HAP-1 (cell line): ENCODE measurements at regions not wholly inside any gene's neighbourhood (a gene's known extent, or its start where the extent isn't known, plus 50 kb on each side); places are given as distances from the start of the nearest gene placed in this dataset.

Experiments
- DNase-seq, 2 experiments: peaks; one replicate each; pipeline ENCODE4 v3.0.0-alpha.2; 2016 to 2020; ENCODE audit warnings: low spot score in 2 of 2
- H3K27me3 ChIP-seq: fragments of 250-450 bp; sonication (Bioruptor Pico); 2 replicates; pipeline ENCODE4 v1.5.1; 2020; ENCODE audit warnings: low read depth, mild to moderate bottlenecking, moderate library complexity
- H3K36me3 ChIP-seq: fragments of 250-450 bp; sonication (Bioruptor Pico); replicated peaks from 2 replicates; pipeline ENCODE4 v1.5.1; 2020; ENCODE audit warnings: mild to moderate bottlenecking
- H3K4me1 ChIP-seq: fragments of 250-450 bp; sonication (Bioruptor Pico); 2 replicates; pipeline ENCODE4 v1.5.1; 2020; ENCODE audit warnings: mild to moderate bottlenecking
- H3K4me3 ChIP-seq: fragments of 250-450 bp; sonication (Bioruptor Pico); 2 replicates; pipeline ENCODE4 v1.5.1; 2020; ENCODE audit warnings: mild to moderate bottlenecking, moderate library complexity
- H3K9me3 ChIP-seq: fragments of 250-450 bp; sonication (Bioruptor Pico); 2 replicates; pipeline ENCODE4 v1.5.1; 2020; ENCODE audit warnings: mild to moderate bottlenecking, moderate library complexity
- in situ Hi-C: fragments of 300-500 bp; cut with MboI; formaldehyde crosslinking; loops from 3 replicates; pipeline ENCODE4 v1.14.3; 2020; ENCODE audit warnings: low sequenced_read_pairs, inconsistent platforms, mixed read lengths

- Histone ChIP-seq H3K36me3 (no peaks in the 10 kb centered on the region), H3K4me1 (no peaks in the 10 kb centered on the region), H3K9me3 (no peaks in the 10 kb centered on the region), H3K27me3 (no peaks in the 10 kb centered on the region), H3K4me3 (no peak overlapping the region)
- in situ Hi-C loops: no loop called here
- DNase-seq: no peak
Measured at GRCh38 chr4:67250131-67250896, 295.0 kb downstream of the CENPC start.

GRCh38 chr4:67236788-67237187, 308.5 kb downstream of the CENPC start:
- Histone ChIP-seq H3K9me3 (no peaks in the 10 kb centered on the region), H3K4me3 (no peak overlapping the region), H3K4me1 (no peaks in the 10 kb centered on the region), H3K36me3 (no peaks in the 10 kb centered on the region), H3K27me3 (no peaks in the 10 kb centered on the region)
- DNase-seq: no peak
- in situ Hi-C loops: no loop called here

GRCh38 chr4:67236318-67236717, 309.0 kb downstream of the CENPC start:
- no peaks in the 10 kb centered on the region for H3K4me1 ChIP-seq
- H3K36me3 ChIP-seq: no peaks in the 10 kb centered on the region
- H3K9me3 ChIP-seq: no peaks in the 10 kb centered on the region
- no peaks in the 10 kb centered on the region for H3K27me3 ChIP-seq
- in situ Hi-C loops: no loop called here
- H3K4me3 ChIP-seq: no peak overlapping the region
- no peak for DNase-seq

GRCh38 chr4:67234296-67234695, 311.0 kb downstream of the CENPC start:
- H3K4me1 ChIP-seq: no peaks in the 10 kb centered on the region
- no peaks in the 10 kb centered on the region for H3K36me3 ChIP-seq
- in situ Hi-C loops: no loop called here
- no peak overlapping the region for H3K4me3 ChIP-seq
- DNase-seq: no peak
- no peaks in the 10 kb centered on the region for H3K9me3 ChIP-seq
- no peaks in the 10 kb centered on the region for H3K27me3 ChIP-seq

- Histone ChIP-seq H3K36me3 (no peaks in the 10 kb centered on the region), H3K27me3 (no peaks in the 10 kb centered on the region), H3K4me1 (no peaks in the 10 kb centered on the region), H3K4me3 (no peak overlapping the region), H3K9me3 (no peaks in the 10 kb centered on the region)
- DNase-seq: no peak
- in situ Hi-C loops: no loop called here
Measured at GRCh38 chr4:67229148-67229547, 316.2 kb downstream of the CENPC start.

GRCh38 chr4:67220861-67221260, 324.4 kb downstream of the CENPC start:
- in situ Hi-C loops: no loop called here
- Histone ChIP-seq H3K27me3 (no peaks in the 10 kb centered on the region), H3K9me3 (no peaks in the 10 kb centered on the region), H3K36me3 (no peaks in the 10 kb centered on the region), H3K4me3 (no peak overlapping the region), H3K4me1 (no peaks in the 10 kb centered on the region)
- no peak for DNase-seq

GRCh38 chr4:67218883-67219282, 326.4 kb downstream of the CENPC start:
- Histone ChIP-seq H3K4me3 (no peak overlapping the region), H3K27me3 (no peaks in the 10 kb centered on the region), H3K36me3 (no peaks in the 10 kb centered on the region), H3K4me1 (no peaks in the 10 kb centered on the region), H3K9me3 (no peaks in the 10 kb centered on the region)
- DNase-seq: no peak
- in situ Hi-C loops: no loop called here

GRCh38 chr4:67207941-67208441, 337.3 kb downstream of the CENPC start:
- Histone ChIP-seq H3K4me1 (no peaks in the 10 kb centered on the region), H3K36me3 (no peaks in the 10 kb centered on the region), H3K27me3 (no peaks in the 10 kb centered on the region), H3K9me3 (no peaks in the 10 kb centered on the region), H3K4me3 (no peak overlapping the region)
- DNase-seq: no peak
- in situ Hi-C loops: no loop called here

GRCh38 chr4:67204441-67204840, 340.9 kb downstream of the CENPC start:
- DNase-seq: peak in 1 of 2 experiments; percentile 3
- Histone ChIP-seq H3K36me3 (no peaks in the 10 kb centered on the region), H3K4me1 (no peaks in the 10 kb centered on the region), H3K4me3 (no peak overlapping the region), H3K9me3 (no peaks in the 10 kb centered on the region), H3K27me3 (no peaks in the 10 kb centered on the region)
- in situ Hi-C loops: no loop called here

- Histone ChIP-seq H3K36me3 (no peaks in the 10 kb centered on the region), H3K9me3 (no peaks in the 10 kb centered on the region), H3K4me3 (no peak overlapping the region), H3K27me3 (no peaks in the 10 kb centered on the region), H3K4me1 (no peaks in the 10 kb centered on the region)
- no peak for DNase-seq
- in situ Hi-C loops: no loop called here
Measured at GRCh38 chr4:67201334-67201733, 344.0 kb downstream of the CENPC start.

GRCh38 chr4:67198727-67199126, 346.6 kb downstream of the CENPC start:
- Histone ChIP-seq H3K4me1 (no peaks in the 10 kb centered on the region), H3K36me3 (no peaks in the 10 kb centered on the region), H3K27me3 (no peaks in the 10 kb centered on the region), H3K4me3 (no peak overlapping the region), H3K9me3 (no peaks in the 10 kb centered on the region)
- peak; percentile 35 to 65 for DNase-seq
- in situ Hi-C loops: no loop called here

- peaks cover 24% of the 10 kb centered on the region for H3K4me1 ChIP-seq
- DNase-seq: peak; percentile 26 to 71
- no peaks in the 10 kb centered on the region for H3K27me3 ChIP-seq
- in situ Hi-C loops: no loop called here
- no peaks in the 10 kb centered on the region for H3K36me3 ChIP-seq
- no peaks in the 10 kb centered on the region for H3K9me3 ChIP-seq
- no peak overlapping the region for H3K4me3 ChIP-seq
Measured at GRCh38 chr4:67167849-67168248, 377.5 kb downstream of the CENPC start.

GRCh38 chr4:67162690-67163089, 382.6 kb downstream of the CENPC start:
- no peak for DNase-seq
- no peaks in the 10 kb centered on the region for H3K27me3 ChIP-seq
- no peaks in the 10 kb centered on the region for H3K9me3 ChIP-seq
- peaks cover 9% of the 10 kb centered on the region for H3K4me1 ChIP-seq
- no peak overlapping the region for H3K4me3 ChIP-seq
- in situ Hi-C loops: no loop called here
- no peaks in the 10 kb centered on the region for H3K36me3 ChIP-seq

- DNase-seq: no peak
- H3K4me1 ChIP-seq: peaks cover 8% of the 10 kb centered on the region
- in situ Hi-C loops: no loop called here
- H3K9me3 ChIP-seq: no peaks in the 10 kb centered on the region
- H3K4me3 ChIP-seq: no peak overlapping the region
- no peaks in the 10 kb centered on the region for H3K27me3 ChIP-seq
- no peaks in the 10 kb centered on the region for H3K36me3 ChIP-seq
Measured at GRCh38 chr4:67161311-67161710, 384.0 kb downstream of the CENPC start.

GRCh38 chr4:67160394-67160793, 384.9 kb downstream of the CENPC start:
- in situ Hi-C loops: no loop called here
- no peak for DNase-seq
- no peak overlapping the region for H3K4me3 ChIP-seq
- no peaks in the 10 kb centered on the region for H3K27me3 ChIP-seq
- H3K9me3 ChIP-seq: no peaks in the 10 kb centered on the region
- H3K4me1 ChIP-seq: peaks cover 10% of the 10 kb centered on the region
- H3K36me3 ChIP-seq: no peaks in the 10 kb centered on the region
